PC-9 (cell line): ENCODE measurements at regions not wholly inside any gene's neighbourhood (a gene's known extent, or its start where the extent isn't known, plus 50 kb on each side); places are given as distances from the start of the nearest gene placed in this dataset.
"Not testable (repeated sequence)": the region's sequence is repeated elsewhere in the genome, so short reads cannot be mapped to it uniquely, and the experiment has no call there.

Experiments
- CTCF ChIP-seq: fragments of 200-600 bp; sonication (generic); conservative IDR thresholded peaks from 2 replicates; pipeline ENCODE4 v1.6.1; 2017; ENCODE audit warnings: mixed run types, antibody characterized with exemption, mild to moderate bottlenecking, moderate library complexity
- EZH2 ChIP-seq: fragments of 200-600 bp; sonication (generic); IDR thresholded peaks from 2 replicates; pipeline ENCODE4 v1.8.0; 2017; ENCODE audit warnings: antibody characterized with exemption, low read depth

DNA sequence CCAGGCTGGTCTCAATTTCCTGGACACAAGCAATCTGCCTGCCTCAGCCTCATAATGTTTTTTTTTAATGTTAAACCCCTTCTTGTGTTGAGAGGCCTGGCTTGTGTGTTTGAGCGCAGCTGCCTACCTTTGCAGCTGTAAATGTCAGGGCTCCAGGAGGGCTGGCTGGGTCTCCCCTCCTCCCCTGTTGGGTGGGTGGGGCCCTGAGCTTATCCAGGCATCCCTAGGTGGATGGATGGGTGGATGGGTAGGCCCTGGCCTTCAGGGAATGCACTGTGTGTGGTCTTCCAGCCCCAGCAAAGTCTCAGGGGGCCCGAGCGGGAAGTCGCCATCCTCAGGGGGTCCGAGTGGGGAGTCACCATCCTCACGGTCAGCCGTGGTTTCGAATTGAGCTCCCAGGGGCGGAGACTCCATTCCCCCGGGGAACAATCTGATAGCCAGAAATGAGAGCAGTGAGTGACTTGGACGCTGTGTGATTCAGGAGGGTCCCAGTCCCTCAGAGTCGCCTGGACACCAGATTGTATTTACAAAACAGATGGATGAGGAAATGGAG lies 279.4 kb upstream of the PLGLB2 start:
- not testable (repeated sequence) for TF ChIP-seq CTCF, EZH2
